ENCODE measurements at regions not wholly inside any gene's neighbourhood (a gene's known extent, or its start where the extent isn't known, plus 50 kb on each side); places are given as distances from the start of the nearest gene placed in this dataset.

DNA sequence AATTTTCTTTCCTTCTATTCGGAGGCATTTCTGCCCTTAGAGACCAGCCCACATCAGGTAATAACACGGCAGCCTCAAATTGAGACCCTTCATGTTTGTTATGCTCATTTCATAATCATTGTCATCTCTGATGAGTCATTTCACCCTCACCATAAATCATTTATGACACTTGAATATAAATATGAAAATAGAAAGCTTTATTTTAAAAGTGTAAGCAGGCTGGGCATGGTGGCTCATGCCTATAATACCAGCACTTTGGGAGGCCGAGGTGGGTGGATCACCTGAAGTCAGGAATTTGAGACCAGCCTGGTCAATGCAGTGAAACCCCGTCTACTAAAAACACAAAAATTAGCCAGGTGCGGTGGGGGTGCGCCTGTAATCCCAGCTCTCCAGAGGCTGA lies 57.4 kb upstream of the EGFR start:
- TF ChIP-seq, protein P1, sequence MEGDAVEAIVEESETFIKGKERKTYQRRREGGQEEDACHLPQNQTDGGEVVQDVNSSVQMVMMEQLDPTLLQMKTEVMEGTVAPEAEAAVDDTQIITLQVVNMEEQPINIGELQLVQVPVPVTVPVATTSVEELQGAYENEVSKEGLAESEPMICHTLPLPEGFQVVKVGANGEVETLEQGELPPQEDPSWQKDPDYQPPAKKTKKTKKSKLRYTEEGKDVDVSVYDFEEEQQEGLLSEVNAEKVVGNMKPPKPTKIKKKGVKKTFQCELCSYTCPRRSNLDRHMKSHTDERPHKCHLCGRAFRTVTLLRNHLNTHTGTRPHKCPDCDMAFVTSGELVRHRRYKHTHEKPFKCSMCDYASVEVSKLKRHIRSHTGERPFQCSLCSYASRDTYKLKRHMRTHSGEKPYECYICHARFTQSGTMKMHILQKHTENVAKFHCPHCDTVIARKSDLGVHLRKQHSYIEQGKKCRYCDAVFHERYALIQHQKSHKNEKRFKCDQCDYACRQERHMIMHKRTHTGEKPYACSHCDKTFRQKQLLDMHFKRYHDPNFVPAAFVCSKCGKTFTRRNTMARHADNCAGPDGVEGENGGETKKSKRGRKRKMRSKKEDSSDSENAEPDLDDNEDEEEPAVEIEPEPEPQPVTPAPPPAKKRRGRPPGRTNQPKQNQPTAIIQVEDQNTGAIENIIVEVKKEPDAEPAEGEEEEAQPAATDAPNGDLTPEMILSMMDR (IDR thresholded peaks at IDR 0.05): no peak
- no peak overlapping the region for H3K4me3 Mint-ChIP-seq (ENCODE audit: unreplicated experiment)
- H3K9me3 Mint-ChIP-seq (ENCODE audit: low read depth): no peaks in the 10 kb centered on the region

DNA sequence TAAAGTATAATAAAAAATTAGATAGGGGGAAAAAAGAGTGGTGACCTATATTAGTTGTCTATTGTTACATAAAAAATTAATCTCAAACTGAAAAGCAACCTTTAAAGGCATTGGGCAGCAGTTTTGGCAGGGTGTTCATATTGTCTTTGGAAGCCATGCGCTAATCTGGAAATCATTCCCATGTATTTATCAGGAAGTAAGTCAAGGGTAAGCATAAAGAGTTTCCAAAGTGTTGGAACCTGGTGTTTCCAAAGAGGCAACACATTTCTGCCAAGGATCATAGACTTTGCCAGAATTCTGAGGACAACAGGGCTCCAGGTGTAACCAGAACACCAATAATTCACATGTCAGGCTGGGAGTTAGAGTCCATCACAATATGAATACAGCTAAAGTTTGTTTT lies 55.7 kb upstream of the EGFR start:
- Mint-ChIP-seq H3K9me3 (ENCODE audit: low read depth) (no peaks in the 10 kb centered on the region), H3K4me3 (ENCODE audit: unreplicated experiment) (no peak overlapping the region), H3K4me1 (ENCODE audit: low read depth) (peaks cover 12% of the 10 kb centered on the region), H3K27me3 (ENCODE audit: low read depth) (no peaks in the 10 kb centered on the region), H3K36me3 (ENCODE audit: low read depth) (no peaks in the 10 kb centered on the region), H3K27ac (ENCODE audit: unreplicated experiment) (no peak overlapping the region)
- no peak for DNase-seq (ENCODE audit: low spot score)
- TF ChIP-seq, protein P1 (IDR thresholded peaks at IDR 0.05): no peak

More for the DNA sequence above, 57.4 kb upstream of the EGFR start:
- Mint-ChIP-seq H3K36me3 (ENCODE audit: low read depth) (no peaks in the 10 kb centered on the region), H3K4me1 (ENCODE audit: low read depth) (peaks cover 6% of the 10 kb centered on the region), H3K27me3 (ENCODE audit: low read depth) (no peaks in the 10 kb centered on the region), H3K27ac (ENCODE audit: unreplicated experiment) (no peak overlapping the region)
- DNase-seq (ENCODE audit: low spot score): no peak

DNA sequence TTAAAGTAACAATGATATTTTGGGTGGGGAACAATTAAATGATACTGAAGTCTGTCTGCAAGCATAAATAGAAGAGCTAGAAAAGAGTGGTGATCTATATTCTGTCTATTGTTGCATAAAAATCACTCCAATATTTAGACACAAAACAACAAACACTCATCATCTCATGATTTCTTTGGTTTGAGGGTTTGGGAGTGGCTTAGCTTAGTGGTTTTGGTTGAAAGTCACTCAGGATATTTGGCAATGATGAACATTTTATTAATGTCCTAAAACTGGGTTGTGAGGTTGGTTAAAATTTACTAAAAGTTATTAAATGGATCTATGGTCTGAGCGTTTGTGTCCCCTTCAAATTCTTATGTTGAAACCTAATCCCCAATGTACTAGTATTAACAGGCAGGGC lies 54.7 kb upstream of the EGFR start:
- no peak for DNase-seq (ENCODE audit: low spot score)
- TF ChIP-seq, protein P1 (IDR thresholded peaks at IDR 0.05): no peak
- H3K9me3 Mint-ChIP-seq (ENCODE audit: low read depth): no peaks in the 10 kb centered on the region
- no peaks in the 10 kb centered on the region for H3K36me3 Mint-ChIP-seq (ENCODE audit: low read depth)
- H3K27me3 Mint-ChIP-seq (ENCODE audit: low read depth): no peaks in the 10 kb centered on the region
- no peak overlapping the region for H3K27ac Mint-ChIP-seq (ENCODE audit: unreplicated experiment)
- peaks cover 12% of the 10 kb centered on the region for H3K4me1 Mint-ChIP-seq (ENCODE audit: low read depth)
- H3K4me3 Mint-ChIP-seq (ENCODE audit: unreplicated experiment): no peak overlapping the region

DNA sequence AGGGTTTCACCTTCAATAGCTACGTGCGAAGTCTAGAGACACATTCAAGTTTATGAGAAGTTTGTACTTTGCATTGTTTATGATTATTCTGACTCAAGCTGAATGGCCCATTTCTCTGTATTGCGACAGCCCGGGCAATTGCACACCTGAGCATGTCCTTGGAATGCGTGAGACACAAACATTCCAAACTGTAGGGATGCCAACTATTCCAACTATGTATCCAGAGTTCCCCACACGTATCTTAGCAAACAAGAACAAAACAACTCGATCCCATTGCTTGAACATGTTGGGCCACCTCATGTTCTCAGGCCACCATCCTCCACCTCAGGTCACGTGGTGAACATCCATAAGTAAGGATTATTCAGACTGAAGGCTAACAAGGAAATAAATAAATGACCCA lies 51.4 kb upstream of the EGFR start:
- Mint-ChIP-seq H3K4me1 (ENCODE audit: low read depth) (peaks cover 6% of the 10 kb centered on the region), H3K27me3 (ENCODE audit: low read depth) (no peaks in the 10 kb centered on the region), H3K36me3 (ENCODE audit: low read depth) (no peaks in the 10 kb centered on the region), H3K27ac (ENCODE audit: unreplicated experiment) (no peak overlapping the region), H3K9me3 (ENCODE audit: low read depth) (peaks cover 6% of the 10 kb centered on the region), H3K4me3 (ENCODE audit: unreplicated experiment) (no peak overlapping the region)
- TF ChIP-seq, protein P1 (IDR thresholded peaks at IDR 0.05): no peak
- no peak for DNase-seq (ENCODE audit: low spot score)

DNA sequence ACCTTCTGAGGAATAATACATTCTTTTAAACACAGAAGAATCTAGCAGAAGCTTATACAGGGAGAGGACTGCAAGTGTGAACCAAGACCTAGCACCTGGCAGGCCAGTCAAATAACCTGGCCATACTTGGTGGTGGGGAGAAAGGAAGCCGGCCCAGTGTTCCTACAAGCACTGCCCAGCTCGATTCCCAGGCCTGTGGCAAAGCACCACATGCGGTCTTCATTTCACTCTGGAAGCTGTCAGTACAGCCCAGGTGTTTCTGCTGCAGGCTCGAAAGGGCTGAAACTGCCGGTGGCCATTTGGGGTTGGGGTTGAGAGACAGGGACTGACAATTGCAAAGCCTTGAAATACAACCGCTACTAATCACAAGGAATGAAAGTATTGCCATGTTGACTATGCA lies 50.8 kb upstream of the EGFR start:
- H3K27ac Mint-ChIP-seq (ENCODE audit: unreplicated experiment): no peak overlapping the region
- TF ChIP-seq, protein P1 (IDR thresholded peaks at IDR 0.05): no peak

More for the DNA sequence above, 50.8 kb upstream of the EGFR start:
- peaks cover 4% of the 10 kb centered on the region for H3K36me3 Mint-ChIP-seq (ENCODE audit: low read depth)
- peaks cover 12% of the 10 kb centered on the region for H3K9me3 Mint-ChIP-seq (ENCODE audit: low read depth)
- H3K4me1 Mint-ChIP-seq (ENCODE audit: low read depth): peaks cover 6% of the 10 kb centered on the region
- no peaks in the 10 kb centered on the region for H3K27me3 Mint-ChIP-seq (ENCODE audit: low read depth)
- H3K4me3 Mint-ChIP-seq (ENCODE audit: unreplicated experiment): no peak overlapping the region
- no peak for DNase-seq (ENCODE audit: low spot score)
